ENCODE measurements at regions not wholly inside any gene's neighbourhood (a gene's known extent, or its start where the extent isn't known, plus 50 kb on each side); places are given as distances from the start of the nearest gene placed in this dataset.

- TF ChIP-seq CTCF (conservative IDR thresholded peaks at IDR 0.05) (no peak), EZH2 (IDR thresholded peaks at IDR 0.05; ENCODE audit: low read depth) (no peak)
Measured at GRCh38 chr13:112193463-112194166, 126.7 kb downstream of the SOX1 start.

Data from PC-9 (cell line).